Heart left ventricle (tissue), 16 donors: ENCODE measurements at regions not wholly inside any gene's neighbourhood (a gene's known extent, or its start where the extent isn't known, plus 50 kb on each side); places are given as distances from the start of the nearest gene placed in this dataset.

Experiments
- ATAC-seq, 4 donors: fragments of 200-7000 bp; cut with Tn5 transposase; one replicate each; pipeline ENCODE4 v1.9.1; 2020 to 2022; ENCODE audit warnings: moderate library complexity in 4 of 4, mild to moderate bottlenecking in 3 of 4, moderate number of reproducible peaks in 1 of 4
- DNase-seq, 5 donors: peaks; one replicate each; pipeline ENCODE4 v3.0.0-alpha.2; 2020
- H3K27ac ChIP-seq, 12 donors: fragments of 200-600 bp; sonication (generic) in 4 of 12; one replicate each; pipeline versions ENCODE4 v1.5.0 to v1.8.0; 2016 to 2022; ENCODE audit warnings: mild to moderate bottlenecking in 2 of 12
- H3K27me3 ChIP-seq, 9 donors: fragments of 200-600 bp; sonication (generic) in 2 of 9; one replicate each; pipeline versions ENCODE4 v1.5.1 to v1.8.0; 2016 to 2022; ENCODE audit warnings: mild to moderate bottlenecking in 3 of 9
- H3K36me3 ChIP-seq, 9 donors: fragments of 200-600 bp; sonication (generic) in 2 of 9; one replicate each; pipeline versions ENCODE4 v1.5.0 to v1.8.0; 2018 to 2022; ENCODE audit warnings: mild to moderate bottlenecking in 2 of 9
- H3K4me1 ChIP-seq, 12 donors: fragments of 200-600 bp; sonication (generic) in 4 of 12; one replicate each; pipeline versions ENCODE4 v1.5.0 to v1.8.0; 2016 to 2022; ENCODE audit warnings: mild to moderate bottlenecking in 3 of 12
- H3K4me3 ChIP-seq, 12 donors: fragments of 200-600 bp; sonication (generic) in 4 of 12; one replicate each; pipeline versions ENCODE4 v1.5.0 to v1.8.0; 2017 to 2022; ENCODE audit warnings: mild to moderate bottlenecking in 9 of 12, moderate library complexity in 4 of 12
- H3K9me3 ChIP-seq, 12 donors: fragments of 200-600 bp; sonication (generic) in 4 of 12; one replicate each; pipeline versions ENCODE4 v1.5.0 to v1.8.0; 2016 to 2022; ENCODE audit warnings: mild to moderate bottlenecking in 1 of 12
- CTCF ChIP-seq, 12 donors: fragments of 200-600 bp; sonication (generic) in 4 of 12; IDR thresholded peaks; one replicate each; pipeline versions ENCODE4 v1.5.0 to v1.8.0; 2018 to 2022; ENCODE audit warnings: antibody characterized with exemption in 12 of 12, mild to moderate bottlenecking in 5 of 12
- POLR2A ChIP-seq, 2 donors: fragments of 450-650 bp; IDR thresholded peaks; one replicate each; pipeline ENCODE4 v1.6.1; 2017; ENCODE audit warnings: antibody characterized with exemption in 2 of 2, mild to moderate bottlenecking in 2 of 2, moderate library complexity in 2 of 2
- WGBS, 4 donors: extraction: QIAGEN DNeasy Blood & Tissue Kit in 2 of 4; methylation state at CpG; one replicate each; pipeline versions ENCODE4 v1.1.5 to v1.1.7; 2013 to 2018; 5-methylcytosine and 5-hydroxymethylcytosine counted together
- intact Hi-C, 10 donors: fragments of 100-400 bp; cut with DNase I; formaldehyde crosslinking; loops; one replicate each; pipeline versions ENCODE4 v1.11.1 to v1.14.2; 2022
- donor health status: ischemic (EF 13 %, LVEDD 7.1; RV severe dilation, severe dysfunction).
- donor health status: healthy with polysubstance abuse.
- donor health status: DM: no; HTN: yes; CAD: no.
- donor health status: DM: no; HTN: no; CAD: no.
- donor health status: ischemic (EF 25% LVEDD 6.9; RV normal size, moderate dysfunction).
- donor health status: ischemic (EF 25% LVEDD 5.7; RV mildly dilated, moderate dysfunction).
- donor health status: healthy.
- donor health status: DM: yes; HTN: yes; CAD: no.
- donor health status: ischemic (EF 35%, LVEDD 5.7; RV mildly dilated, moderate dysfunction).
- donor health status: nonischemic (EF 11% LVEDD 7.7; RV severe dilation, severe dysfunction).
- donor health status: DM: yes; HTN: yes; CAD: no.
- donor health status: PGD.
- donor health status: ischemic (EF 29% LVEDD 5.4; RV normal size, mild dysfunction).
- donor health status: nonischemic (EF 23%, LVEDD 6.1; RV moderate dilation, normal function).

DNA sequence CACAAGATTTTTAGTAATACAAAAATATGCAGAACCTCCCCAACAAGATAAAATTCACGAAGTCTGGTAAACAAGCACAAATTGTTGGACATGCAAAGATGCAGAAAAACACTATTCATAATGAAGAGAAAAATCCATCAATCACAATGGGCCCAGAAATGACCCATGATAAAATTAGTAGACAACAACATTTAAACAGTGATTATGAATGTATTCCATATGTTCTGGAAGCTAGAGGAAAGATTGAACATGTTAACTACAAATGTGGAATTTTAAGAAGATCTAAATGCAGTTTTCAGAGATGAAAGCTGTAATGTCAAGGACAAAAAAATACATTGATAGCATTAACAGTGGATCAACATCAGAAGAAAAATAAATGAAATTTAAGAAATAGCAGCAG is 243.3 kb upstream of the LINC00305 start:
- no peak for DNase-seq
- H3K4me1 ChIP-seq = no peaks in the 10 kb centered on the region
- ATAC-seq = no peak
- intact Hi-C loops = no loop called here
- no peak overlapping the region for H3K27ac ChIP-seq
- no peak overlapping the region for H3K4me3 ChIP-seq
- H3K9me3 ChIP-seq = no peaks in the 10 kb centered on the region
- WGBS, 4 donors = 28 to 74% (median 64%) methylated on average over 1 of the region's 1 CpG
- TF ChIP-seq POLR2A (IDR thresholded peaks at IDR 0.05) = no peak
- no peak for TF ChIP-seq CTCF (IDR thresholded peaks at IDR 0.05)
- no peaks in the 10 kb centered on the region for H3K36me3 ChIP-seq
- H3K27me3 ChIP-seq = no peaks in the 10 kb centered on the region

GRCh38 chr18:64384101-64384500 is 235.2 kb upstream of the LINC00305 start:
- intact Hi-C loops = no loop called here
- no peak overlapping the region for H3K27ac ChIP-seq
- no peaks in the 10 kb centered on the region for H3K9me3 ChIP-seq
- no peaks in the 10 kb centered on the region for H3K36me3 ChIP-seq
- ATAC-seq = no peak
- H3K4me1 ChIP-seq = no peaks in the 10 kb centered on the region
- no peaks in the 10 kb centered on the region for H3K27me3 ChIP-seq
- TF ChIP-seq POLR2A (IDR thresholded peaks at IDR 0.05) = no peak
- TF ChIP-seq CTCF (IDR thresholded peaks at IDR 0.05) = no peak
- 67 to 92% (median 85%) methylated on average over 1 of the region's 1 CpG for WGBS, 4 donors
- no peak overlapping the region for H3K4me3 ChIP-seq
- no peak for DNase-seq

GRCh38 chr18:64380117-64380516 is 231.2 kb upstream of the LINC00305 start:
- Histone ChIP-seq H3K4me3 (no peak overlapping the region), H3K9me3 (peaks cover 0 to 12% (median 0%) of the 10 kb centered on the region in 12 donors), H3K27ac (no peak overlapping the region), H3K36me3 (no peaks in the 10 kb centered on the region), H3K4me1 (no peaks in the 10 kb centered on the region), H3K27me3 (no peaks in the 10 kb centered on the region)
- intact Hi-C loops = no loop called here
- WGBS, 4 donors = 80 to 86% (median 84%) methylated on average over 1 of the region's 1 CpG
- TF ChIP-seq POLR2A (IDR thresholded peaks at IDR 0.05) = no peak
- no peak for TF ChIP-seq CTCF (IDR thresholded peaks at IDR 0.05)
- DNase-seq (no peak), ATAC-seq (no peak)

- Histone ChIP-seq H3K4me3 (no peak overlapping the region), H3K27ac (no peak overlapping the region), H3K36me3 (no peaks in the 10 kb centered on the region), H3K9me3 (peaks cover 0 to 17% (median 0%) of the 10 kb centered on the region in 12 donors), H3K27me3 (no peaks in the 10 kb centered on the region), H3K4me1 (no peaks in the 10 kb centered on the region)
- ATAC-seq (no peak), DNase-seq (no peak)
- WGBS, 4 donors = 93 to 97% (median 94%) methylated on average over 1 of the region's 1 CpG
- intact Hi-C loops = no loop called here
- no peak for TF ChIP-seq CTCF (IDR thresholded peaks at IDR 0.05)
- no peak for TF ChIP-seq POLR2A (IDR thresholded peaks at IDR 0.05)
Observed at GRCh38 chr18:64379662-64380061, 230.8 kb upstream of the LINC00305 start.
